ENCODE measurements at regions not wholly inside any gene's neighbourhood (a gene's known extent, or its start where the extent isn't known, plus 50 kb on each side); places are given as distances from the start of the nearest gene placed in this dataset.

DNA sequence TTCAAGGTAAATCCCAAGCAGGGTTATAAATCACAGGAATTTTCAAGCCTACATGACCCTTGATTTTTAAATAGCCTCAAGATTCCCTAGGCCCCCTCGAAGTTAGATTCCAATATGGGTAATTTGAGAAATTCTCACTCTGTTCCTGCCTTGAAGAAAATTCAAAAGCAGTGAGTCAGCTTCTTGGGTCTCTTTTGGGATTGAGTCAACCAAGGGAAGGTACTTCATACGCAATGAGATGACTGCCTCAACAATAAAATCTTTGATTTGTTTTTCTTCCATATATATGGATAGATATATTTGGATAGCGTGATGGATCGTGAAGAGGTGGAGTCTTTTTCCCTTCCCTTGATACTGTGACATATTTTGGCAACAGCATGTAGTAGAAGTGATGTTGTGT is 180.4 kb upstream of the ATP2B1 start:
- H3K9me3 ChIP-seq: no peaks in the 10 kb centered on the region
- no peak for DNase-seq
- intact Hi-C loops (cut with DNase I): no loop called here
- no peaks in the 10 kb centered on the region for H3K4me1 ChIP-seq
- H3K4me3 ChIP-seq: no peak overlapping the region
- TF ChIP-seq, protein P1, sequence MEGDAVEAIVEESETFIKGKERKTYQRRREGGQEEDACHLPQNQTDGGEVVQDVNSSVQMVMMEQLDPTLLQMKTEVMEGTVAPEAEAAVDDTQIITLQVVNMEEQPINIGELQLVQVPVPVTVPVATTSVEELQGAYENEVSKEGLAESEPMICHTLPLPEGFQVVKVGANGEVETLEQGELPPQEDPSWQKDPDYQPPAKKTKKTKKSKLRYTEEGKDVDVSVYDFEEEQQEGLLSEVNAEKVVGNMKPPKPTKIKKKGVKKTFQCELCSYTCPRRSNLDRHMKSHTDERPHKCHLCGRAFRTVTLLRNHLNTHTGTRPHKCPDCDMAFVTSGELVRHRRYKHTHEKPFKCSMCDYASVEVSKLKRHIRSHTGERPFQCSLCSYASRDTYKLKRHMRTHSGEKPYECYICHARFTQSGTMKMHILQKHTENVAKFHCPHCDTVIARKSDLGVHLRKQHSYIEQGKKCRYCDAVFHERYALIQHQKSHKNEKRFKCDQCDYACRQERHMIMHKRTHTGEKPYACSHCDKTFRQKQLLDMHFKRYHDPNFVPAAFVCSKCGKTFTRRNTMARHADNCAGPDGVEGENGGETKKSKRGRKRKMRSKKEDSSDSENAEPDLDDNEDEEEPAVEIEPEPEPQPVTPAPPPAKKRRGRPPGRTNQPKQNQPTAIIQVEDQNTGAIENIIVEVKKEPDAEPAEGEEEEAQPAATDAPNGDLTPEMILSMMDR (IDR thresholded peaks at IDR 0.05): no peak
- no peak overlapping the region for H3K27ac ChIP-seq
- H3K36me3 ChIP-seq: no peaks in the 10 kb centered on the region
- ATAC-seq: no peak
- no peaks in the 10 kb centered on the region for H3K27me3 ChIP-seq (ENCODE audit: low read depth)

- no peak for ATAC-seq
- Histone ChIP-seq H3K27me3 (ENCODE audit: low read depth) (no peaks in the 10 kb centered on the region), H3K9me3 (no peaks in the 10 kb centered on the region), H3K27ac (no peak overlapping the region), H3K36me3 (no peaks in the 10 kb centered on the region), H3K4me1 (no peaks in the 10 kb centered on the region), H3K4me3 (no peak overlapping the region)
- DNase-seq: no peak
- TF ChIP-seq, protein P1 (IDR thresholded peaks at IDR 0.05): no peak
- intact Hi-C loops (cut with DNase I): no loop called here
These were observed 176.3 kb upstream of the ATP2B1 start for GRCh38 chr12:89884952-89885351.

DNA sequence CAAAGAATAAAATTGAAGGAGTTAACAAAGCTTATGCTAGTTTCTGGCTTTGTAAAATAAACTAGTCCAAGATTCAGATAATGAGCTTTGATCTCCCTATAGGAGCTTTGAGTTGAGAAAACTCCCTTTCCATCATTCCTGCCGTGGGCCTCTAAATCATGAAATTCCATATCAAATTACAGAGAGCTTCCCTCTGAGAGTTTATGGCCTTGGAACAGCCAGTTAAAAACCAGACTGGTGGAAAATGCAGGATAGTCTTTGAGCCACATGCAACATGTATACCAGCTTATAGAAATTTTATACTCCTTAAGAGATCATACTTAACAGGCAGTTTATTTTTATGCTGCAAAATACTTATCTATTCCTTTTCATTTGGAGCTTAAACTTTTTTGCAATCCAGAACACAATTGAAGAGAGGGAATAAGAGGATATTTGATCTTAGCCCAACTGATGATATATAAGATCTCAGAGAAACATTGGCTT is 175.8 kb upstream of the ATP2B1 start:
- no peaks in the 10 kb centered on the region for H3K9me3 ChIP-seq
- H3K4me3 ChIP-seq: no peak overlapping the region
- TF ChIP-seq, protein P1 (IDR thresholded peaks at IDR 0.05): no peak
- no peak overlapping the region for H3K27ac ChIP-seq
- no peaks in the 10 kb centered on the region for H3K36me3 ChIP-seq
- no peaks in the 10 kb centered on the region for H3K4me1 ChIP-seq
- no peaks in the 10 kb centered on the region for H3K27me3 ChIP-seq (ENCODE audit: low read depth)
- intact Hi-C loops (cut with DNase I): no loop called here
- no peak for DNase-seq
- no peak for ATAC-seq

GRCh38 chr12:89883630-89884389 is 175.2 kb upstream of the ATP2B1 start:
- Histone ChIP-seq H3K9me3 (no peaks in the 10 kb centered on the region), H3K4me3 (no peak overlapping the region), H3K27me3 (ENCODE audit: low read depth) (no peaks in the 10 kb centered on the region), H3K27ac (no peak overlapping the region), H3K4me1 (no peaks in the 10 kb centered on the region), H3K36me3 (no peaks in the 10 kb centered on the region)
- intact Hi-C loops (cut with DNase I): no loop called here
- ATAC-seq (no peak), DNase-seq (no peak)
- TF ChIP-seq, protein P1 (IDR thresholded peaks at IDR 0.05): no peak

DNA sequence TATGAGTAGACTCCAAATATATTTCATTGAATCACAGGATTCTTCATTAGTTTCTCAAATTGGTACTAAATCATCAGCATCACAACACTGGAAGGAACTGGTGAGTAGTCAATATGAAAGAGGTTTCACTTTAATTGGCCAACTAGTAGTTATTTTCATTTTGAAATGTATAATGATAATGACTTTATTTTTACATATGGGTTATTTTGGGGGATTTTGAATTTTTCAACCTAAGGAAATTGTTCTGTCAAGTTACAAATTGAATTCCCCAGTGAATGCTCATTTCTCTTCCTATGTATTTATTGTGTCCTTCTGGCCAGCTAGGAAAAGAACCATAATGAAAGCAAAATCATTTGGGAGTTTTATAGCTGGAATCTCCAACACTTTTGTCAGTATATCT is 174.2 kb upstream of the ATP2B1 start:
- Histone ChIP-seq H3K27me3 (ENCODE audit: low read depth) (no peaks in the 10 kb centered on the region), H3K9me3 (no peaks in the 10 kb centered on the region), H3K27ac (no peak overlapping the region), H3K4me3 (no peak overlapping the region), H3K36me3 (no peaks in the 10 kb centered on the region), H3K4me1 (no peaks in the 10 kb centered on the region)
- DNase-seq: no peak
- no peak for ATAC-seq
- intact Hi-C loops (cut with DNase I): no loop called here
- TF ChIP-seq, protein P1 (IDR thresholded peaks at IDR 0.05): no peak
